ENCODE measurements at regions not wholly inside any gene's neighbourhood (a gene's known extent, or its start where the extent isn't known, plus 50 kb on each side); places are given as distances from the start of the nearest gene placed in this dataset.
"Not testable (repeated sequence)": the region's sequence is repeated elsewhere in the genome, so short reads cannot be mapped to it uniquely, and the experiment has no call there.

GRCh38 chr16:85446951-85447692 is 166.0 kb upstream of the GSE1 start:
- in situ Hi-C loops (cut with HindIII; ENCODE audit: low sequenced_read_pairs), result loop anchor here (5.0 kb wide), 1 partner anchor 80 kb away; no protein-coding TSS in a partner anchor
- DNase-seq (ENCODE audit: low read depth), result no peak
- no peak overlapping the region for H3K4me3 ChIP-seq (ENCODE audit: low read depth, low read length)
- no peak for TF ChIP-seq CTCF (IDR thresholded peaks at IDR 0.05; ENCODE audit: low read depth, low read length, missing control alignments)

DNA sequence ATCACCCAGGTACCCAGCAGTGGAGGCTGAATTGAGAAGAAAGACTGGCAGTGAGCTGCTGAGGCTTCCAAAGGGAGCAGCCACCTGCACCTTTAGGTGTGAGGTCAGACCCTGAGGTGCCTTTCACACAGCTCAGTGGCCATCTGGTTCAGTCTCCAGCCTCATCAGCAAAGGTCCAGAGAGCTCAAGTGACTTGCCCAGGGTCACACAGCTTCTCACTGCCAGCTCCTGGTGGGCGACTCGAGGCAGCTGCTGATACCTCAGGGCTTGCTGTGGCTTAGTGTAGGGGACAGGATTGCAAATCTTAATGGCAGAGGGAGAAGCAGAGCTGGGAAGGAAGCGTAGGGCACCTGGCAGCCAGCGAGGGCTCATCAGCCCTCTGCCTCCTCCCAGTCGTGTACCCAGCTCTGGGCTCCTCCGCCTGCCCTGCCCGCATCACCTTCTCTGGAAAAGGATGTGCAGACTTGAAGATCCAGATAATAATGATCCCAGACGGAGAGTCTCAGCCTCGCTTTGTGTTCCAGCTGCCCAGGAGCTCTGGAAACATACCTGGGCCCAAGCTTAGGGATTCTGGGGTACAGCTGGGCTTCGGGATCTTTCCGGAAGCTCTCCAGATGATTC is 165.3 kb upstream of the GSE1 start:
- H3K4me3 ChIP-seq (ENCODE audit: low read depth, low read length), result no peak overlapping the region
- no peak for TF ChIP-seq CTCF (IDR thresholded peaks at IDR 0.05; ENCODE audit: low read depth, low read length, missing control alignments)
- in situ Hi-C loops (cut with HindIII; ENCODE audit: low sequenced_read_pairs), result loop anchor here (5.0 kb wide), 1 partner anchor 81 kb away; no protein-coding TSS in a partner anchor
- DNase-seq (ENCODE audit: low read depth), result no peak

DNA sequence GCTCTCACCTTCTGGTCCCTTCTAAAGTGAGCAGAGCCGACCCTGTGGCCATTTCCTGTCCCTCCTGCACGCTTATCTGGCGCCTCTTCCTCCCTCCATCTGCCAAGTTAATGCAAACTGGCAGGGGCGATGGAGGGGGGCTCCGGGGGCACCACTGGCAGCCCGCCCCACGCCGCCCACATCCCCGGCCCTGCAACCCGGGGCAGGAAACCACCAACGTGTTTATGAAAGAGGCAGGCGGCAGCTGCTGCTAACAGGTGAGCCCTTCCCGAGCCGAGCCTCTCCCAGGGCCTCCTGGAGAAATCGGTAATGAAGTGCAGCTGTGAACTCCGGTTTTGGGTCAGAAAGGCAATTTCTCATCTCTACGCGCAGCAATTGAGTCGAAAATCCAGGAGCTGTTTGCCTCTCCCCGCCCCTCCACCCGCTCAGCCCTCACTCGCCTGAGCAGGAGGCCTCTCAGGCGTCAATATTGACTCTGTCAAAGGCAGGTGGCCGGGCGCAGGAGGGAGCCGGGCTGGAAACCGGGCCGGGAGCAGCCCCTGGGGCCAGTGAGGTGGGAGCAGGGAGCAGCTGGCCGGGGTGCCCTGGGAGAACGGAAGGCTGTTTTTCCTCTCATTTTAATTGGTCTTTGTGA is 164.4 kb upstream of the GSE1 start:
- DNase-seq (ENCODE audit: low read depth), result no peak
- no peak for TF ChIP-seq CTCF (IDR thresholded peaks at IDR 0.05; ENCODE audit: low read depth, low read length, missing control alignments)
- no peak overlapping the region for H3K4me3 ChIP-seq (ENCODE audit: low read depth, low read length)
- in situ Hi-C loops (cut with HindIII; ENCODE audit: low sequenced_read_pairs), result loop anchor here (5.0 kb wide), 1 partner anchor 81 kb away; no protein-coding TSS in a partner anchor

GRCh38 chr16:85449191-85449884 is 163.8 kb upstream of the GSE1 start:
- in situ Hi-C loops (cut with HindIII; ENCODE audit: low sequenced_read_pairs), result loop anchor here (5.0 kb wide), 1 partner anchor 82 kb away; no protein-coding TSS in a partner anchor
- DNase-seq (ENCODE audit: low read depth), result no peak
- TF ChIP-seq CTCF (IDR thresholded peaks at IDR 0.05; ENCODE audit: low read depth, low read length, missing control alignments), result no peak
- H3K4me3 ChIP-seq (ENCODE audit: low read depth, low read length), result no peak overlapping the region

GRCh38 chr16:85449885-85450245 is 163.3 kb upstream of the GSE1 start:
- TF ChIP-seq CTCF (IDR thresholded peaks at IDR 0.05; ENCODE audit: low read depth, low read length, missing control alignments), result no peak
- DNase-seq (ENCODE audit: low read depth), result no peak
- H3K4me3 ChIP-seq (ENCODE audit: low read depth, low read length), result no peak overlapping the region
- in situ Hi-C loops (cut with HindIII; ENCODE audit: low sequenced_read_pairs), result loop anchor here (5.0 kb wide), 1 partner anchor 83 kb away; no protein-coding TSS in a partner anchor

DNA sequence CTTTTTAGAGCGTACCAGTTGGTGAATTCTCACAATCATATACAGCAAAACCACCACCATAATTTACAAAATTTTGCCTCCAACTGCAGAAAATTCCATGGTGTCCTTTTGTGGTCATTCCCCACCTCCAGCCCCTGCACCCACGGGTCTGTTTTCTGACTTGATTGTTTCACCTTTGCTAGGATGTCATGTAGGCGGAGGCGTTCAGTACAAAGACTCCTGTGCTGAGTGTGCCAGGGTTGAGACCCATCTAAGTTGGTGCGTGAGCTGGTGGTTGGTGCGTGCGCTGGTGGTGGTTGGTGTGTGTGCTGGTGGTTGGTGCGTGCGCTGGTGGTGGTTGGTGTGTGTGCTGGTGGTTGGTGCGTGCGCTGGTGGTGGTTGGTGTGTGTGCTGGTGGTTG is 162.0 kb upstream of the GSE1 start:
- H3K4me3 ChIP-seq (ENCODE audit: low read depth, low read length); in situ Hi-C loops (cut with HindIII; ENCODE audit: low sequenced_read_pairs); DNase-seq (ENCODE audit: low read depth): not testable (repeated sequence)
